Activated CD4-positive, alpha-beta T cell treated with anti-CD3 and anti-CD28 coated beads, Interleukin-2, amount 50 U/mL, for 16 hours (primary cell): ENCODE measurements at regions not wholly inside any gene's neighbourhood (a gene's known extent, or its start where the extent isn't known, plus 50 kb on each side); places are given as distances from the start of the nearest gene placed in this dataset.

Experiments used
- DNase-seq: peaks from one replicate; pipeline ENCODE4 v3.0.0-alpha.2; 2020

- no peak for DNase-seq
These were observed 173.7 kb downstream of the SP3 start for GRCh38 chr2:173791502-173791901.

DNA sequence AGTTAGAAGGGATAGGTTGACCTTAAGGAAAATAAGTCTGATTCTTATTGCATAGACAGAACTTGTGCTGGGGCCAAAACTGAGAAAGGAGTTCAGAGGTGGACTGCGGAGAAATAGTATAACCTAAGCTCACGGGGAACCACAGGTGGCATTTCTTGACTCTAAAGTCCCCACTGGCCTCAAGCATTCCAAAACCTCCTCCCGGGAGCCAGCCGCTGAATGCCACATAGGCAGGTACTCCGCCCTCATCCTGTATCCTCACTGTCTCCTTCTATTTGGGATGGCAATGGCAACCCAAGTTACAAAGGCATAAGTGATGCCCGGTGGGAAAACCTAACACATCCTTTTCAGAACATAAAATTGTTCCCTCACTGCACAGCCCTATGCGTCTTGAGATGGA, 173.0 kb downstream of the SP3 start:
- no peak for DNase-seq

- DNase-seq: no peak
These were observed 172.4 kb downstream of the SP3 start for GRCh38 chr2:173792741-173793140.

DNA sequence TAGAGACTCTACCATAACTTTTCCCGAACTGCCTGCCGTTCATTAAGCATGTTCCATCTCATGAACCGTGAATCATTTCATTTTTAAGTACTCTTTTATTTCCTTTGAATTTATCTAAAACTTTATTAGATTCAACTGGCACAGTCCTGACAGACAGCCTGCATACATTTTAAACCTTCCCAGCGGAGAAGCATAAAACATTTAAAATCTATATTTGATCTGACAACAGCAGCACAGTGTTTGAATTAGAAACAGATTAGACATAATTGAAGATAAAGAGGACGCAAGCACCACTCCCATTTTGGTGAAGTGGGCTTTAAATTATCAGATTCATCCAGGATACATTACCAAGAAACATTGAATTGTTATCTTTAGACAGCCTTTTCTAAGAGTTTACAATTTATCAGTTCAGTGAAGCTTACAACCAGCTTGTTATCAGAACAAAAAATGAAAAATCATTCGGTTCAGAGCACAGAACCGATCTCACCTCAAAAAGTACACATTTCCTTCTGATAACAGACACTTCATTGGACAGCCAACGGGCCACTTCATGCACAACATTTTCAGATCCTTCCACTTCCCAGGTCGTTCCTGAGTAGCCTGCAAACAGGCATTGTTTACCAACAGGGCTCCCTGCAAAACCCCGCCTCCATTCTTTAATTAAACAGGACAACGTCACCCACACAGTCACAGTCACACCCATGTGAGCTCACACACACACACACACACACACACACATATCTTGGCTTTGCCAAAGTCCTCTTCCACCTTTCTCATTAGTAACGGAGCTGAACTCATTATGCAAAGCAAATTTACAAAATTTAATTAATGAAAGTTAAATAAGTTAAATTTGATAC, 171.2 kb downstream of the SP3 start:
- DNase-seq: no peak

- DNase-seq: no peak
These were observed 167.4 kb downstream of the SP3 start for GRCh38 chr2:173797586-173798263.

DNA sequence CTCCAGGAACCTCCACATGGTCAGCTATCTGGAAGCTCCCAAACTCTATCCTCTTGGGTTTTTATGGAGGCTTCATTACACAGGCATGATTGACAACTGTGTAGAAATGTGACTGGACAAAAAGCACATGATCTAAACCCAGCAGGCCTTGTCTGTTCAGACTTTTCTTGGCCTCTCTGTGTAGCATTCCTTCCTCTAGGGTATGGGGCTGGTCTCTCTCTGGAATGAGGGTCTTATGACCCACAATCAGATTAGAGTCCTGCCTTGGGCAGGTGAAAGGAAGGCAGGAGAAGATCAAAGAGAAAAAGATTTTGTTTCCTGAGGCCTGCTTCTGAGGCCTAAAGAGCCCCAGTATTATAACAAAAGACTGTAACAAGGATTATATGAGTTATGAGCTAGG, 162.7 kb downstream of the SP3 start:
- no peak for DNase-seq

- no peak for DNase-seq
These were observed 161.7 kb downstream of the SP3 start for GRCh38 chr2:173803449-173803848.

- no peak for DNase-seq
These were observed 158.4 kb downstream of the SP3 start for GRCh38 chr2:173806761-173807160.

DNA sequence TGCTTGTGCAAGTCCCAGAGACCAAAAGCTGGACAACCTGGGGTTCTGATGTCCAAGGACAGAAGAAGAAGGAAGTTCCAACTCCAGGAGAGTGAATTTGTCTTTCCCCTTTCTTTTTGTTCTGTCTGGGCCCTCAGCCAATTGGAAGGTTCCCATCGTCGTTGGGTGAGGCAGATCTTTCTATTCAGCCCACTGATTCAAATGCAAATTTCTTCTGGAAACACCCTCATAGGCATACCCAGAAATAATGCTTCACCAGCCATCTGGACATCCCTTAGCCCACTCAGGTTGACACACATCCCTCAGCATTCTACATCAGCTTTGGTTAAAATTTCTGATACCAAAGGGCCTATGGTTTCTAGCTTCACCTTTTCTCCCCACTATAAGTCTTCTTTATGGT, 156.5 kb downstream of the SP3 start:
- DNase-seq: no peak

DNA sequence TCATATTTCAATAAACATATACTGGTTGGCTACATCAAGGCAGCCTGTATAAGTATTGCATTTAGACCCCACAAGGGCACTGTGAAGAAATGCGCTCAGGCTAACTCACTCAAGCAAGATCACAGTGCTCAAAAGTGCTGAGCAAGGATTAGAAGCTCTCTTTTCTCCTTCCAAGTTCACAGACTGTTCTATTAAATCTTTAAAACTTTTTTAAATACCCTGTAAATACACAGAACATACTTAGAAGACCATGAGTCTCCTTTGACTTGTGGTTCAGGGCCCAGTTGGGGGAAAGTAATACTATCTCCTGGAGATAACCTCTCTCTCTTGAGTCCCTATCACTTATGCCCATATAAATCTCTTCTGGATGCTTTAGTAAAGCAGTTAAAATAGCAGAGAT, 152.9 kb downstream of the SP3 start:
- no peak for DNase-seq

- no peak for DNase-seq
These were observed 150.9 kb downstream of the SP3 start for GRCh38 chr2:173814306-173814705.

- no peak for DNase-seq
These were observed 149.4 kb downstream of the SP3 start for GRCh38 chr2:173815772-173816171.

DNA sequence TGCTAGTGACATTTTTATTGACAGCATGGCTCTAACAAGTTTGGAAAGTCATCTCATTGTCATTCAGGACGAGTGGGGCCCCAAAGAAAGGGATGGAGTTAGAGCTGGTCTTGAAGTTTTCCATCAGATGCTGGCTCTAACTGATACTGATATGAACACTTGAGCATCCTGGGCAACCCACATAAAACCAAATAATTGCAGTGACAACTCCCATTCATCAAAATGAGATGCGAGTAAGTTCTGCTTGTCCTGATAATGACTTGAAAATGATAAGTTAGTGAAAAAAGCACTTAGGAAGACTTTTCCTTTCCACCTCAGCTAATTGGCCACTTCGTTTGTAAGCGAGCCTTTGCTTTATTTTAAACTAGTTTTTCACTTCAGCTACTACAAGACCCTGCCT, 147.6 kb downstream of the SP3 start:
- no peak for DNase-seq

GRCh38 chr2:173818285-173818684, 146.9 kb downstream of the SP3 start:
- DNase-seq: no peak

DNA sequence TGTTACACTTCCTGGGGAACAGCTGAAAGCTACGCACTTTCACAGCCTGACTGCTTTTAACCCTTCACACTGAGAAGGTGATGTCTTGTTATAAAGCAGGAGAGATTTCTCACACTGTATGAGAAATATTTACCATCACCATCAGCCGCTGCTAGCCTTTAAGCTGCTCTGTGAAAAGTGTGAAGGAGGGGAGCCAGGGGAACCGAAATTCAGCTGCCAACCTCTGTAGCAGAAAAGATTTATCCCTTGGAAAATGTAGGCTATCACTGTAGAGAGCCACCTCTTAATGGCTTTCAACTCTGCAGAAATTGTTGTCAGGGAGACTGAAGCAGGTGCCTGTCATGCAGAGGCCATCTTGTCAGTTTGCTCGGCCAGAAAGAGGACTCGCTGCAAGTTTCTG, 145.3 kb downstream of the SP3 start:
- no peak for DNase-seq

- DNase-seq: no peak
These were observed 143.7 kb downstream of the SP3 start for GRCh38 chr2:173821451-173821850.

DNA sequence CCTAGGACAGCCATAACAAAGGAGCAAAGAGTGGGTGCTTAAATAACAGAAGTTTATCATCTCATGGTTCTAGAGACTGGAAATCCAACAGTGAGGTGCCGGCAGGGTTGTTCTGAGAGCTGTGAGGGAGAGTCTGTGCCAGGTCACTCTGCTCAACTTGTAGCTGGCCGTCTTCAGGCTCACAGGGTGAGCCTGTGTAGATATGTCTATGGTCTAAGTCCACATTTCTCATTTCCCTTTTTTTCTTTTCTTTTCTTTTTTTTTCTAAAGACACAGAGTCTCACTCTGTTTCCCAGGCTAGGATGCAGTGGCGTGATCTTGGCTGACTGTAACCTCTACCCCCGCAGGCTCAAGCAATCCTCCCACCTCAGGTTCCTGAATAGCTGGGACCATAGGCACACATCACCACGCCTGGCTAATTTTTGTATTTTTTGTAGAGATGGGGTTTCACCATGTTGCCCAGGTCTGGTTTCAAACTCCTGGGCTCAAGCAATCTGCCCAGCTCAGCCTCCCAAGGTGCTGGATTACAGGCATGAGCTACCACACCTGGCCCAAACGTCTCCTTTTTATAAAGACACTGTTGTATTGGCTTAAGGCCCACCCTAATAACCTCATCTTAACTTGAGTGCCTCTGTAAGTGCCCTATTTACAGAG, 142.2 kb downstream of the SP3 start:
- no peak for DNase-seq

- no peak for DNase-seq
These were observed 141.6 kb downstream of the SP3 start for GRCh38 chr2:173823543-173823939.

- no peak for DNase-seq
These were observed 136.7 kb downstream of the SP3 start for GRCh38 chr2:173828189-173829142.

DNA sequence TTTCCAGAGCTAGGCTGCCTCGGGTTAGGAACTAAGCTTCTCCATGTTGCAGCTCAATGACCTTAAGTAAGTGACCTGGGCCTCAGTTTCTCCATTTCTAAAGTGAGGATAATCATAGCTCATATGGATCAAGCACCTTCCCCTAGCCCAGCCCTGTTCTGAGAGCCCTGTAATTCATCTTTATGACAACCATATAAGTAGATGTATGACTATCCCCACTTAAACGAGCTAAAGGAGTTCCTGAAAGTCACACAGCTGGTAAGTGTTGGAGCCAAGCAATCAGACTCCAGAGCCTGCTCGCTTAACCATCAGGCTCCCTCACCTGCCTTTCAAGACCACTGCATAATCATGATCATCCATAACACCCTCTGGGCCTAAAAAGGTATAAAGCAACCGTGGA, 135.4 kb downstream of the SP3 start:
- DNase-seq: no peak

GRCh38 chr2:173830170-173830569, 135.0 kb downstream of the SP3 start:
- DNase-seq: no peak

DNA sequence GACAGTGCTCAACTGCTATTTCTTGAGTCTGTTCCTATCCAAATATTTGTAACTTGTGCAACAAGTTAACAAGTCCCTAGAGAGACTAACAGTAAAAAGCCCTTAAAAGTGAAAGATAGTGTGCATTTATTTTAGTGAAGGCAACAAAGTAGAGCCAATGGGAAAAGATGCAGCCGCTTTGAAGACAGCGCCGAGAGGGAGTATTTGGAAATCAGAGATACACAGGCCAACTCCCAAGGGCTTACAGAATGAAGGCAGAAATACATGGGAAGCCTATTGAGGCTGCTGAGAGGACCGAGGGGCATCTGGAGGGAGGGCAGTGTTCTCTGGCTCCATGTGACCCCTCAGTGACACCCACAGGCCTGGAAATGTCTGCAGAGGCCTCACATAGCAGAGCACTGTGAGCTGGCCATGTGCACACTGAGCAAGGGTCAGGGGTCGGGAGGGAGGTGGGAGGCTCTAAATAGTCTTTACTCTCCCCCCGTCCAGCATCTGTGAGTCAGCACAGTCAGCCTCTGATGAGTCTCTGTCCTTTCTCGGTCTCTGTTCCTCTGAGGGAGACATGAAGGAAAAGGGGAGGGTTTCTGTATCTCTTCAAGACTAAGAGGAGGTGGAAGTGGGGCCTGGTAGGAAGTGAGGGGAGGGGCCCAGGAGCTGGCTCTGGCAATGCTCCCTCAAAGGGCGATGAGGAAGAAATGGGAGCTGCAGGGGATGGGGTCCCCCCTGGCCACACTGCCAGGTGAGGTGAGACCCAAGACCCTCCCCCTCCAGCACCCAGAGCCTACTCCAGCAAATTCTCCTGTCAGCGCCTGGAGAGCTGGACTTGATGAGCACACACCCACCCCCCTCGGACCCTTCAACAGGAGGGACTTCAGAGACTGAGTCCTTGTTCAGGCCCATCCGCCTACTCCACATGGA, 133.6 kb downstream of the SP3 start:
- DNase-seq: no peak
